ENCODE measurements at regions not wholly inside any gene's neighbourhood (a gene's known extent, or its start where the extent isn't known, plus 50 kb on each side); places are given as distances from the start of the nearest gene placed in this dataset.

GRCh38 chr14:62599616-62600385 is 445.5 kb downstream of the KCNH5 start:
- H3K36me3 ChIP-seq: no peaks in the 10 kb centered on the region
- no peak overlapping the region for H3K27ac ChIP-seq
- no peaks in the 10 kb centered on the region for H3K9me3 ChIP-seq
- no peaks in the 10 kb centered on the region for H3K27me3 ChIP-seq
- no peaks in the 10 kb centered on the region for H3K4me1 ChIP-seq
- intact Hi-C loops (cut with DNase I): no loop called here
- ATAC-seq (no peak), DNase-seq (no peak)
- no peak overlapping the region for H3K4me3 ChIP-seq
- 69% methylated on average over 2 of the region's 2 CpGs for WGBS (ENCODE audit: insufficient coverage, low coverage, low lambda C conversion rate, missing lambda C conversion rate)
- TF ChIP-seq, protein P1, sequence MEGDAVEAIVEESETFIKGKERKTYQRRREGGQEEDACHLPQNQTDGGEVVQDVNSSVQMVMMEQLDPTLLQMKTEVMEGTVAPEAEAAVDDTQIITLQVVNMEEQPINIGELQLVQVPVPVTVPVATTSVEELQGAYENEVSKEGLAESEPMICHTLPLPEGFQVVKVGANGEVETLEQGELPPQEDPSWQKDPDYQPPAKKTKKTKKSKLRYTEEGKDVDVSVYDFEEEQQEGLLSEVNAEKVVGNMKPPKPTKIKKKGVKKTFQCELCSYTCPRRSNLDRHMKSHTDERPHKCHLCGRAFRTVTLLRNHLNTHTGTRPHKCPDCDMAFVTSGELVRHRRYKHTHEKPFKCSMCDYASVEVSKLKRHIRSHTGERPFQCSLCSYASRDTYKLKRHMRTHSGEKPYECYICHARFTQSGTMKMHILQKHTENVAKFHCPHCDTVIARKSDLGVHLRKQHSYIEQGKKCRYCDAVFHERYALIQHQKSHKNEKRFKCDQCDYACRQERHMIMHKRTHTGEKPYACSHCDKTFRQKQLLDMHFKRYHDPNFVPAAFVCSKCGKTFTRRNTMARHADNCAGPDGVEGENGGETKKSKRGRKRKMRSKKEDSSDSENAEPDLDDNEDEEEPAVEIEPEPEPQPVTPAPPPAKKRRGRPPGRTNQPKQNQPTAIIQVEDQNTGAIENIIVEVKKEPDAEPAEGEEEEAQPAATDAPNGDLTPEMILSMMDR (IDR thresholded peaks at IDR 0.05): no peak
- no peak for TF ChIP-seq POLR2A (IDR thresholded peaks at IDR 0.05)

DNA sequence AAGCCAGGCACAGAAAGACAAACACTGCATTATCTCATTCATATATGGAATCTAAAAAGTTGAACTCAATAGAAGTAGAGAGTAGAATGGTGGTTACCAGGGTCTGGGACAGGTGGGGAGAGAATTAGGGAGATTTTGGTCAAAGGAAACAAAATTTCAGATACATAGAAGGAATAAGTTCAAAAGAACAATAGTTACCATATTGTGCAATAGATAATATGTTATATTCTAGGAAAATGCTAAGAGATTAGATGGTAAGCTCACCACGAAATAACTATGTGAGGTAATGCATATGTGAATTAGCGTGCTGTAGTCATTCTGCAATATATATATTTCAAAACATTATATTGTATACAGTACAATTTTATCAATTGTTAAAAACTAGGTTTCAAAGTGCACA is 442.5 kb downstream of the KCNH5 start:
- no peak for TF ChIP-seq POLR2A (IDR thresholded peaks at IDR 0.05)
- TF ChIP-seq, protein P1 (IDR thresholded peaks at IDR 0.05): no peak
- Histone ChIP-seq H3K4me3 (no peak overlapping the region), H3K27ac (no peak overlapping the region), H3K4me1 (no peaks in the 10 kb centered on the region), H3K36me3 (no peaks in the 10 kb centered on the region), H3K9me3 (no peaks in the 10 kb centered on the region), H3K27me3 (no peaks in the 10 kb centered on the region)
- 52% methylated on average over 2 of the region's 2 CpGs for WGBS (ENCODE audit: insufficient coverage, low coverage, low lambda C conversion rate, missing lambda C conversion rate)
- intact Hi-C loops (cut with DNase I): no loop called here
- DNase-seq (no peak), ATAC-seq (no peak)

GRCh38 chr14:62604524-62604923 is 440.7 kb downstream of the KCNH5 start:
- WGBS (ENCODE audit: insufficient coverage, low coverage, low lambda C conversion rate, missing lambda C conversion rate): 75% methylated on average over 2 of the region's 2 CpGs
- intact Hi-C loops (cut with DNase I): no loop called here
- H3K9me3 ChIP-seq: no peaks in the 10 kb centered on the region
- no peaks in the 10 kb centered on the region for H3K4me1 ChIP-seq
- no peaks in the 10 kb centered on the region for H3K27me3 ChIP-seq
- DNase-seq (no peak), ATAC-seq (no peak)
- TF ChIP-seq, protein P1 (IDR thresholded peaks at IDR 0.05): no peak
- no peak for TF ChIP-seq POLR2A (IDR thresholded peaks at IDR 0.05)
- no peaks in the 10 kb centered on the region for H3K36me3 ChIP-seq
- H3K4me3 ChIP-seq: no peak overlapping the region
- no peak overlapping the region for H3K27ac ChIP-seq

- intact Hi-C loops (cut with DNase I): no loop called here
- no peak for TF ChIP-seq POLR2A (IDR thresholded peaks at IDR 0.05)
- 6% methylated on average over 3 of the region's 3 CpGs for WGBS (ENCODE audit: insufficient coverage, low coverage, low lambda C conversion rate, missing lambda C conversion rate)
- Histone ChIP-seq H3K27ac (no peak overlapping the region), H3K4me1 (no peaks in the 10 kb centered on the region), H3K4me3 (no peak overlapping the region), H3K27me3 (no peaks in the 10 kb centered on the region), H3K9me3 (no peaks in the 10 kb centered on the region), H3K36me3 (no peaks in the 10 kb centered on the region)
- DNase-seq: no peak
- ATAC-seq: no peak
Observed at GRCh38 chr14:62614122-62614521, 431.1 kb downstream of the KCNH5 start.

- 30% methylated on average over 4 of the region's 4 CpGs for WGBS (ENCODE audit: insufficient coverage, low coverage, low lambda C conversion rate, missing lambda C conversion rate)
- H3K4me1 ChIP-seq: no peaks in the 10 kb centered on the region
- H3K9me3 ChIP-seq: no peaks in the 10 kb centered on the region
- intact Hi-C loops (cut with DNase I): no loop called here
- H3K27me3 ChIP-seq: no peaks in the 10 kb centered on the region
- H3K4me3 ChIP-seq: no peak overlapping the region
- no peaks in the 10 kb centered on the region for H3K36me3 ChIP-seq
- ATAC-seq (no peak), DNase-seq (no peak)
- H3K27ac ChIP-seq: no peak overlapping the region
- TF ChIP-seq, protein P1 (IDR thresholded peaks at IDR 0.05): no peak
- no peak for TF ChIP-seq POLR2A (IDR thresholded peaks at IDR 0.05)
Observed at GRCh38 chr14:62616668-62617067, 428.6 kb downstream of the KCNH5 start.
